SU-DHL-6 (cell line): ENCODE measurements at regions not wholly inside any gene's neighbourhood (a gene's known extent, or its start where the extent isn't known, plus 50 kb on each side); places are given as distances from the start of the nearest gene placed in this dataset.

ENCODE experiments used
- H2AFZ ChIP-seq: fragments of 200-600 bp; sonication (generic); 2 replicates; pipeline ENCODE4 v1.6.1; 2014; ENCODE audit warnings: low read depth, mild to moderate bottlenecking, moderate library complexity, mixed read lengths, antibody characterized with exemption, low read length; ENCODE audit not compliant: severe bottlenecking
- H3F3A ChIP-seq: fragments of 200-600 bp; shearing (Covaris generic); 2 replicates; pipeline ENCODE4 v1.6.0; 2016; ENCODE audit warnings: antibody characterized with exemption, mild to moderate bottlenecking; ENCODE audit not compliant: insufficient read depth
- H3K27ac ChIP-seq: fragments of 200-600 bp; sonication (generic); 2 replicates; pipeline ENCODE4 v1.5.1; 2016; ENCODE audit warnings: low read depth, mild to moderate bottlenecking, low read length, moderate library complexity, mixed read lengths
- H3K27me3 ChIP-seq: fragments of 200-600 bp; sonication (generic), shearing (Covaris generic); 2 replicates; pipeline ENCODE4 v1.6.0; 2014; ENCODE audit warnings: mild to moderate bottlenecking, low read length
- H3K36me3 ChIP-seq: fragments of 200-600 bp; sonication (generic); 2 replicates; pipeline ENCODE4 v1.6.1; 2014; ENCODE audit warnings: mild to moderate bottlenecking, low read length, mixed read lengths
- H3K4me2 ChIP-seq: fragments of 300-600, 200-600 bp; shearing (Covaris generic), sonication (generic); 2 replicates; pipeline ENCODE4 v1.6.0; 2014; ENCODE audit warnings: low read length, low read depth, mild to moderate bottlenecking; ENCODE audit not compliant: poor library complexity, severe bottlenecking
- H3K4me3 ChIP-seq: fragments of 200-600 bp; sonication (generic); 2 replicates; pipeline ENCODE4 v1.5.1; 2014; ENCODE audit warnings: antibody characterized with exemption, low read length, mild to moderate bottlenecking, mixed read lengths; ENCODE audit not compliant: insufficient read depth, poor library complexity, severe bottlenecking
- H3K79me2 ChIP-seq: fragments of 200-600 bp; sonication (generic); 2 replicates; pipeline ENCODE4 v1.6.1; 2014; ENCODE audit warnings: mild to moderate bottlenecking, low read length, moderate library complexity; ENCODE audit not compliant: insufficient read depth
- H3K9ac ChIP-seq: fragments of 200-600 bp; sonication (generic); 2 replicates; pipeline ENCODE4 v1.7.0; 2014; ENCODE audit warnings: mild to moderate bottlenecking, low read length
- H3K9me2 ChIP-seq: fragments of 200-600 bp; sonication (generic); replicated peaks from 2 replicates; pipeline ENCODE4 v1.6.1; 2014; ENCODE audit warnings: low read length; ENCODE audit not compliant: insufficient read depth
- H3K9me3 ChIP-seq: fragments of 200-600 bp; sonication (generic); 2 replicates; pipeline ENCODE4 v1.6.1; 2014; ENCODE audit warnings: low read length, mixed read lengths; ENCODE audit not compliant: insufficient read depth
- H4K20me1 ChIP-seq: fragments of 200-600 bp; sonication (generic); 2 replicates; pipeline ENCODE4 v1.6.1; 2014; ENCODE audit warnings: low read depth, mild to moderate bottlenecking, antibody characterized with exemption, low read length, moderate library complexity, mixed read lengths
- EZH2phosphoT487 ChIP-seq: fragments of 200-600 bp; sonication (generic), shearing (Covaris generic); conservative IDR thresholded peaks from 2 replicates; pipeline ENCODE4 v1.6.1; 2018; ENCODE audit warnings: mild to moderate bottlenecking, antibody characterized with exemption, low read length, moderate library complexity, mixed read lengths
- TF ChIP-seq, protein P1 (sequence below): fragments of 200-600 bp; sonication (generic); IDR thresholded peaks from one replicate; pipeline ENCODE4 v1.5.1; 2017; ENCODE audit warnings: antibody characterized with exemption, mild to moderate bottlenecking, low read length, moderate library complexity; ENCODE audit not compliant: insufficient read depth, poor library complexity, severe bottlenecking

DNA sequence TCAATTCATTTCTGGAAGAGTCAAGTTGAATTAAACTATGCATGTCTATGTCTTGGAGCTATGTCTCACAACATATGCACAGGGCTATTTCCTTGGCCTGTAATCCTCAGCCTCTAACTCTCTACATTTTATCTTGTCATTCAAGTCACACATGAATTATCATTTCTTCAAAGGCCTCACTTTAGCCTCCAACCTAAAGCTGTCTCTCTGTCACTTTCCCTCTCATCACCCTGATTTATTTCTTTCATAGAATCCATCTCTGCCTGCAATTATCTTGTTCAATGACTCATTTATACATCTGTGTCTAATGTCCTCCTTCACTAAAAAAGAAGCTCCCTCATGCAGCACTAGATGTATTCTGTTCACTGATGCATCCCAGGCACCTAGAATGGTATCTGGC lies 614.2 kb upstream of the REG3G start:
- no peak for TF ChIP-seq EZH2phosphoT487
- TF ChIP-seq, protein P1, sequence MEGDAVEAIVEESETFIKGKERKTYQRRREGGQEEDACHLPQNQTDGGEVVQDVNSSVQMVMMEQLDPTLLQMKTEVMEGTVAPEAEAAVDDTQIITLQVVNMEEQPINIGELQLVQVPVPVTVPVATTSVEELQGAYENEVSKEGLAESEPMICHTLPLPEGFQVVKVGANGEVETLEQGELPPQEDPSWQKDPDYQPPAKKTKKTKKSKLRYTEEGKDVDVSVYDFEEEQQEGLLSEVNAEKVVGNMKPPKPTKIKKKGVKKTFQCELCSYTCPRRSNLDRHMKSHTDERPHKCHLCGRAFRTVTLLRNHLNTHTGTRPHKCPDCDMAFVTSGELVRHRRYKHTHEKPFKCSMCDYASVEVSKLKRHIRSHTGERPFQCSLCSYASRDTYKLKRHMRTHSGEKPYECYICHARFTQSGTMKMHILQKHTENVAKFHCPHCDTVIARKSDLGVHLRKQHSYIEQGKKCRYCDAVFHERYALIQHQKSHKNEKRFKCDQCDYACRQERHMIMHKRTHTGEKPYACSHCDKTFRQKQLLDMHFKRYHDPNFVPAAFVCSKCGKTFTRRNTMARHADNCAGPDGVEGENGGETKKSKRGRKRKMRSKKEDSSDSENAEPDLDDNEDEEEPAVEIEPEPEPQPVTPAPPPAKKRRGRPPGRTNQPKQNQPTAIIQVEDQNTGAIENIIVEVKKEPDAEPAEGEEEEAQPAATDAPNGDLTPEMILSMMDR, result no peak
- H3K4me2 ChIP-seq, result no peak overlapping the region
- H3F3A ChIP-seq, result no peaks in the 10 kb centered on the region
- H3K36me3 ChIP-seq, result no peaks in the 10 kb centered on the region
- no peaks in the 10 kb centered on the region for H3K79me2 ChIP-seq
- H3K27me3 ChIP-seq, result no peaks in the 10 kb centered on the region
- H2AFZ ChIP-seq, result no peak overlapping the region
- no peak overlapping the region for H3K4me3 ChIP-seq
- H3K9me3 ChIP-seq, result no peaks in the 10 kb centered on the region
- no peak overlapping the region for H3K9ac ChIP-seq
- no peaks in the 10 kb centered on the region for H3K9me2 ChIP-seq
- no peaks in the 10 kb centered on the region for H4K20me1 ChIP-seq
- no peak overlapping the region for H3K27ac ChIP-seq

DNA sequence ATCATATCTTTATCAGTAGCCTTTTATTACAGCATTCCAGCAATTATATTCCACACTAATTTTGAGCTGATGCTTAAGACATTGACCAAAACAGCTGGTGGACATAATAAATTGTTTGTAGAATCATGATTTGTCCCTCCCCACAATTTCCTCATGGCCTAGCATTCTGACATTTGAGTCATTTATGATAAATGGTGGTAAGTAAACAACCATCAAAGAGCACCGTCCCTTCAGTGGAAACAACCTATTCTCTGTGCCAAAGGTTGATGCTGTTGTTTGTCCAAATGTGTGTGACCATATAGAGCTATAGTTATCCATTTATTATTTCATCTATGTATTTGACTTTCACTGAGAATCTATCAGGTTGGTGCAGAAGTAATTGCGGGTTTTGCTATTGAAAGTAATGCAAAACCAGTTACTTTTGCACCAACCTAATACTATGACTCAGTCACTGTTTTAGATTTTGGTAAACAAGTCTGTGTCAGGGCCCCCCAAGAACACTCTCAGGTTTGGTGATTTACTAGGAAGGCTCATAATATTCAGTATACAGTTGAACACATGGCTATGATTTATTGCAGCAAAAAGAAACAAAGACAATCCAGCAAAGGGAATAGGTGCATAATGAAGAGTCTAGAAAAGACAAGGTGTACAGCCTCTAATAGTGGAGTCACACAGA lies 608.7 kb upstream of the REG3G start:
- Histone ChIP-seq H3K9me3 (no peaks in the 10 kb centered on the region), H3K9me2 (no peaks in the 10 kb centered on the region), H4K20me1 (no peaks in the 10 kb centered on the region), H3K36me3 (no peaks in the 10 kb centered on the region), H3F3A (no peaks in the 10 kb centered on the region), H3K27ac (no peak overlapping the region), H3K4me3 (no peak overlapping the region), H3K79me2 (no peaks in the 10 kb centered on the region), H3K4me2 (no peak overlapping the region), H2AFZ (no peak overlapping the region), H3K27me3 (no peaks in the 10 kb centered on the region), H3K9ac (no peak overlapping the region)
- TF ChIP-seq EZH2phosphoT487, result no peak
- TF ChIP-seq, protein P1, result no peak

- no peaks in the 10 kb centered on the region for H4K20me1 ChIP-seq
- no peaks in the 10 kb centered on the region for H3K9me2 ChIP-seq
- H3K4me2 ChIP-seq, result no peak overlapping the region
- no peak overlapping the region for H3K9ac ChIP-seq
- H3K4me3 ChIP-seq, result no peak overlapping the region
- H3K36me3 ChIP-seq, result no peaks in the 10 kb centered on the region
- no peaks in the 10 kb centered on the region for H3K9me3 ChIP-seq
- H3K27me3 ChIP-seq, result no peaks in the 10 kb centered on the region
- no peaks in the 10 kb centered on the region for H3K79me2 ChIP-seq
- H3F3A ChIP-seq, result no peaks in the 10 kb centered on the region
- TF ChIP-seq, protein P1, result no peak
- TF ChIP-seq EZH2phosphoT487, result no peak
- no peak overlapping the region for H3K27ac ChIP-seq
- H2AFZ ChIP-seq, result no peak overlapping the region
These were observed 608.1 kb upstream of the REG3G start for GRCh38 chr2:78417355-78417754.
